Esophagus muscularis mucosa (tissue), 4 donors: ENCODE measurements at regions not wholly inside any gene's neighbourhood (a gene's known extent, or its start where the extent isn't known, plus 50 kb on each side); places are given as distances from the start of the nearest gene placed in this dataset.

Source experiments
- EP300 ChIP-seq: sonication (generic); formaldehyde crosslinking; IDR thresholded peaks from one replicate; pipeline ENCODE4 v1.6.1; 2017; ENCODE audit warnings: antibody characterized with exemption
- POLR2AphosphoS5 ChIP-seq, 2 donors: sonication (generic); formaldehyde crosslinking; IDR thresholded peaks; one replicate each; pipeline ENCODE4 v1.6.1; 2017; ENCODE audit warnings: antibody characterized with exemption in 2 of 2
- TF ChIP-seq, protein P1 (sequence below), 3 experiments: fragments of 200-600 bp in 2 of 3; fragments of 450-650 bp in 1 of 3; sonication (generic) in 2 of 3; IDR thresholded peaks; one replicate each; pipeline ENCODE4 v1.5.1; 2017 to 2019; ENCODE audit warnings: antibody characterized with exemption in 3 of 3, mild to moderate bottlenecking in 2 of 3, moderate library complexity in 1 of 3

DNA sequence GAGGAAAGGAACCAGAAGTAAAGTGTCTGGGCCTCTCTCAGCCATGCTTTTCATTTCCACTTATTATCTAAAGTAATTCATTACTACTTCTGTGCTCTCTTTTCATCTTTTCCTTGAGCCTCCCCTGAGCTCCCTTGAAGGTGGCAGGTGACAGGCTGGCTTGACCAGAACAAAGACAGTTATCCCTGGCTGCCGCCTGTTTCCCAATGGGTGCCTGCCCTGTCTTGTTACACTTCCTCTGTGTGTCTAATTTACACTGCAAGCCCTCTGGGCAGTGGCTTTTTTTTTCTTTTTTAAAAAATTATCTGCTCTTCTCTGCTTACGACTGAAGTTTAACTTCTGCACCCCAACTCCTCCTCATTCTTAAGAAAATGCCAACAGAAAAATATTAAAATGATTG is 113.4 kb downstream of the NGF start:
- TF ChIP-seq, protein P1, sequence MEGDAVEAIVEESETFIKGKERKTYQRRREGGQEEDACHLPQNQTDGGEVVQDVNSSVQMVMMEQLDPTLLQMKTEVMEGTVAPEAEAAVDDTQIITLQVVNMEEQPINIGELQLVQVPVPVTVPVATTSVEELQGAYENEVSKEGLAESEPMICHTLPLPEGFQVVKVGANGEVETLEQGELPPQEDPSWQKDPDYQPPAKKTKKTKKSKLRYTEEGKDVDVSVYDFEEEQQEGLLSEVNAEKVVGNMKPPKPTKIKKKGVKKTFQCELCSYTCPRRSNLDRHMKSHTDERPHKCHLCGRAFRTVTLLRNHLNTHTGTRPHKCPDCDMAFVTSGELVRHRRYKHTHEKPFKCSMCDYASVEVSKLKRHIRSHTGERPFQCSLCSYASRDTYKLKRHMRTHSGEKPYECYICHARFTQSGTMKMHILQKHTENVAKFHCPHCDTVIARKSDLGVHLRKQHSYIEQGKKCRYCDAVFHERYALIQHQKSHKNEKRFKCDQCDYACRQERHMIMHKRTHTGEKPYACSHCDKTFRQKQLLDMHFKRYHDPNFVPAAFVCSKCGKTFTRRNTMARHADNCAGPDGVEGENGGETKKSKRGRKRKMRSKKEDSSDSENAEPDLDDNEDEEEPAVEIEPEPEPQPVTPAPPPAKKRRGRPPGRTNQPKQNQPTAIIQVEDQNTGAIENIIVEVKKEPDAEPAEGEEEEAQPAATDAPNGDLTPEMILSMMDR (IDR thresholded peaks at IDR 0.05) = no peak
- TF ChIP-seq POLR2AphosphoS5 (IDR thresholded peaks at IDR 0.05) (no peak), EP300 (no peak)
